Colonic mucosa (tissue), 4 donors: ENCODE measurements at regions not wholly inside any gene's neighbourhood (a gene's known extent, or its start where the extent isn't known, plus 50 kb on each side); places are given as distances from the start of the nearest gene placed in this dataset.

ENCODE experiments used
- DNase-seq: peaks from one replicate; pipeline ENCODE4 v3.0.0-alpha.2; 2020
- H3K27ac ChIP-seq: fragments of 200-600 bp; one replicate; pipeline ENCODE4 v1.8.0; 2021
- H3K27me3 ChIP-seq: fragments of 200-600 bp; one replicate; pipeline ENCODE4 v1.8.0; 2021
- H3K36me3 ChIP-seq: fragments of 200-600 bp; one replicate; pipeline ENCODE4 v1.8.0; 2021
- H3K4me1 ChIP-seq: fragments of 200-600 bp; one replicate; pipeline ENCODE4 v1.8.0; 2021; ENCODE audit warnings: mild to moderate bottlenecking
- H3K4me3 ChIP-seq: fragments of 200-600 bp; one replicate; pipeline ENCODE4 v1.8.0; 2021
- H3K9ac ChIP-seq, 2 donors: one replicate each; pipeline ENCODE4 v1.7.0; 2013; ENCODE audit warnings: control low read depth in 2 of 2, low read depth in 2 of 2, low read length in 2 of 2
- H3K9me3 ChIP-seq: fragments of 200-600 bp; one replicate; pipeline ENCODE4 v1.8.0; 2021
- CTCF ChIP-seq: fragments of 200-600 bp; IDR thresholded peaks from one replicate; pipeline ENCODE4 v1.8.0; 2022; ENCODE audit warnings: antibody characterized with exemption, mild to moderate bottlenecking
- intact Hi-C: fragments of 100-400 bp; cut with DNase I; formaldehyde crosslinking; loops from one replicate; pipeline ENCODE4 v1.14.1; 2022
- donor health status: healthy.
- donor health status: DM: no; HTN: no; CAD: no.
- donor health status: DM: no; HTN: no; CAD: no.

- Histone ChIP-seq H3K27me3 (no peaks in the 10 kb centered on the region), H3K27ac (no peak overlapping the region), H3K9ac (no peak overlapping the region), H3K36me3 (no peaks in the 10 kb centered on the region), H3K9me3 (no peaks in the 10 kb centered on the region), H3K4me1 (no peaks in the 10 kb centered on the region), H3K4me3 (no peak overlapping the region)
- no peak for TF ChIP-seq CTCF
- intact Hi-C loops, result no loop called here
- DNase-seq, result no peak
These were observed 211.0 kb downstream of the IPO8 start for GRCh38 chr12:30484658-30485057.

GRCh38 chr12:30482650-30483049 lies 213.0 kb downstream of the IPO8 start:
- no peaks in the 10 kb centered on the region for H3K27me3 ChIP-seq
- intact Hi-C loops, result no loop called here
- no peak overlapping the region for H3K4me3 ChIP-seq
- H3K27ac ChIP-seq, result no peak overlapping the region
- TF ChIP-seq CTCF, result no peak
- no peaks in the 10 kb centered on the region for H3K4me1 ChIP-seq
- no peaks in the 10 kb centered on the region for H3K9me3 ChIP-seq
- H3K9ac ChIP-seq, result no peak overlapping the region
- no peak for DNase-seq
- no peaks in the 10 kb centered on the region for H3K36me3 ChIP-seq

GRCh38 chr12:30473274-30473673 lies 222.4 kb downstream of the IPO8 start:
- intact Hi-C loops, result no loop called here
- Histone ChIP-seq H3K27me3 (no peaks in the 10 kb centered on the region), H3K9me3 (no peaks in the 10 kb centered on the region), H3K9ac (no peak overlapping the region), H3K27ac (no peak overlapping the region), H3K4me3 (no peak overlapping the region), H3K4me1 (no peaks in the 10 kb centered on the region), H3K36me3 (no peaks in the 10 kb centered on the region)
- no peak for TF ChIP-seq CTCF
- DNase-seq, result no peak

GRCh38 chr12:30466093-30466585 lies 229.5 kb downstream of the IPO8 start:
- no peak for DNase-seq
- Histone ChIP-seq H3K4me1 (no peaks in the 10 kb centered on the region), H3K36me3 (no peaks in the 10 kb centered on the region), H3K27me3 (no peaks in the 10 kb centered on the region), H3K9ac (no peak overlapping the region), H3K27ac (no peak overlapping the region), H3K9me3 (no peaks in the 10 kb centered on the region), H3K4me3 (no peak overlapping the region)
- intact Hi-C loops, result no loop called here
- TF ChIP-seq CTCF, result no peak

GRCh38 chr12:30463636-30464035 lies 232.0 kb downstream of the IPO8 start:
- intact Hi-C loops, result no loop called here
- no peak overlapping the region for H3K9ac ChIP-seq

More at GRCh38 chr12:30463636-30464035, 232.0 kb downstream of the IPO8 start:
- DNase-seq, result no peak
- Histone ChIP-seq H3K9me3 (no peaks in the 10 kb centered on the region), H3K27ac (no peak overlapping the region), H3K36me3 (no peaks in the 10 kb centered on the region), H3K4me3 (no peak overlapping the region), H3K27me3 (no peaks in the 10 kb centered on the region), H3K4me1 (no peaks in the 10 kb centered on the region)
- TF ChIP-seq CTCF, result no peak
